ENCODE measurements at regions not wholly inside any gene's neighbourhood (a gene's known extent, or its start where the extent isn't known, plus 50 kb on each side); places are given as distances from the start of the nearest gene placed in this dataset.
"Not testable (repeated sequence)": the region's sequence is repeated elsewhere in the genome, so short reads cannot be mapped to it uniquely, and the experiment has no call there.

DNA sequence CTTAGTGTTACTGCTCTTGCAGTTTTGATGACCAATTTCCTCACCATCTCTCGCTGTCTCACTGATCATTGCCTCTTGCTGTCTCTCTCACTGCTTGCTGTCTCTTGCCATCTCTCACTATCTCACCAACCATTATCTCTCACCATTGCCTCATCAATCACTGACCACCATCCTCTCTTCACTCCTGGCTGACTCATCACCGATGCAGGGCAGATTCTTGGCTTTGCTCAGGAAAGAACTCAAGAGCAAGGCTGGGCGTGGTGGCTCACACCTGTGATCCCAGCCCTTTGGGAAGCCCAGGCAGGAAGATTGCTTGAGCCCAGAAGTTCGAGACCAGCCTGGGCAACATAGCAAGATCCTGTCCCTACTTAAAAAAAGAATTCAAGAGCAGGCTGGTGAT is 66.3 kb upstream of the SYN3 start:
- H3K27ac ChIP-seq (ENCODE audit: low read depth in 1 of 2, low read length in 2 of 2) = no peak overlapping the region
- H3K27me3 ChIP-seq (ENCODE audit: control insufficient read depth in 1 of 2, insufficient read depth in 2 of 2, low read length in 1 of 2) = no peaks in the 10 kb centered on the region
- no peaks in the 10 kb centered on the region for H3K4me1 ChIP-seq (ENCODE audit: control insufficient read depth in 1 of 2, insufficient read depth in 2 of 2, low read length in 2 of 2)
- no peak for DNase-seq
- WGBS, 2 donors = 80 to 88% methylated on average over 4 of the region's 4 CpGs
- ATAC-seq (ENCODE audit: low FRiP score) = no peak
- no peaks in the 10 kb centered on the region for H3K9me3 ChIP-seq (ENCODE audit: control insufficient read depth, low read length)
- intact Hi-C loops (cut with DNase I) = no loop called here
- H3K36me3 ChIP-seq (ENCODE audit: control insufficient read depth in 1 of 2, insufficient read depth in 2 of 2, low read length in 1 of 2) = no peaks in the 10 kb centered on the region
- no peak overlapping the region for H3K4me3 ChIP-seq (ENCODE audit: low read length in 2 of 2)

DNA sequence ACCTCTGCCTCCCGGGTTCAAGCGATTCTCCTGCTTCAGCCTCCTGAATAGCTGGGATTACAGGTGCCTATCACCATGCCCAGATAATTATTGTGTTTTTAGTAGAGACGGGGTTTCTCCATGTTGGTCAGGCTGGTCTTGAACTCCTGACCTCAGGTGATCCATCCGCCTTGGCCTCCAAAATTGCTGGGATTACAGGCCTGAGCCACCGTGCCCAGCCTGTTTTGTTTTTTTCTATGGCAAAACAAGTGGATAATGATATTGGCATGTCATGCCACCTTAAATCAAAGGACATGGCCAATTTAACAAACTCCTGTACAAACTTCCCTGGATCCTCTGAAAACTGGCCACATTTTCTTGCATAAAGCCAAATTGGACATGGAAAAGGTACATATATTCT is 64.3 kb upstream of the SYN3 start:
- ATAC-seq (ENCODE audit: low FRiP score); H3K27me3 ChIP-seq (ENCODE audit: control insufficient read depth in 1 of 2, insufficient read depth in 2 of 2, low read length in 1 of 2); H3K4me3 ChIP-seq (ENCODE audit: low read length in 2 of 2); H3K9me3 ChIP-seq (ENCODE audit: control insufficient read depth, low read length); H3K36me3 ChIP-seq (ENCODE audit: control insufficient read depth in 1 of 2, insufficient read depth in 2 of 2, low read length in 1 of 2); H3K27ac ChIP-seq (ENCODE audit: low read depth in 1 of 2, low read length in 2 of 2); H3K4me1 ChIP-seq (ENCODE audit: control insufficient read depth in 1 of 2, insufficient read depth in 2 of 2, low read length in 2 of 2); intact Hi-C loops (cut with DNase I); DNase-seq: not testable (repeated sequence)
- WGBS, 2 donors = 89% methylated on average over 5 of the region's 5 CpGs

DNA sequence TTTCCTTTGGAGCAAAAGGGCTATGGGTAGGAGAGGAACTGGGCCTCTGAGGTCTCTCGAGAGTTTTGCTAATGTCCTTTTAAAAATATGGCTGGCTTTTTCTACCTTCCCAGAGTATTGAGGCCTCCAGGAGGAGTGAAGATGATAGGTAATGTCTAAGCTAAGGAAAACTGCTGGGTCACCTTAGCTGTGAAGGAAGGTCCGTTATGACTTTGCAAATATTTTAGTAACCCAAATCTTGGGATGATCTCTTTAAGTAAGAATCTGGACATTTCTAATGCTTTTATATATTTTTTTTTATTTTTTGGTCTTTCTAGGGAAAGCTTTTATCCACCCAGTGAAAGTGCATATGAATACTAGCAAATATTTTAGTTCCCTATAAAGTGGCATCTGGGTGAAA is 60.9 kb upstream of the SYN3 start:
- no peaks in the 10 kb centered on the region for H3K36me3 ChIP-seq (ENCODE audit: control insufficient read depth in 1 of 2, insufficient read depth in 2 of 2, low read length in 1 of 2)
- ATAC-seq (ENCODE audit: low FRiP score) (no peak), DNase-seq (no peak)
- intact Hi-C loops (cut with DNase I) = no loop called here
- 78 to 79% methylated on average over 2 of the region's 2 CpGs for WGBS, 2 donors
- H3K27ac ChIP-seq (ENCODE audit: low read depth in 1 of 2, low read length in 2 of 2) = no peak overlapping the region
- H3K27me3 ChIP-seq (ENCODE audit: control insufficient read depth in 1 of 2, insufficient read depth in 2 of 2, low read length in 1 of 2) = no peaks in the 10 kb centered on the region
- H3K4me3 ChIP-seq (ENCODE audit: low read length in 2 of 2) = no peak overlapping the region
- no peaks in the 10 kb centered on the region for H3K9me3 ChIP-seq (ENCODE audit: control insufficient read depth, low read length)
- no peaks in the 10 kb centered on the region for H3K4me1 ChIP-seq (ENCODE audit: control insufficient read depth in 1 of 2, insufficient read depth in 2 of 2, low read length in 2 of 2)

DNA sequence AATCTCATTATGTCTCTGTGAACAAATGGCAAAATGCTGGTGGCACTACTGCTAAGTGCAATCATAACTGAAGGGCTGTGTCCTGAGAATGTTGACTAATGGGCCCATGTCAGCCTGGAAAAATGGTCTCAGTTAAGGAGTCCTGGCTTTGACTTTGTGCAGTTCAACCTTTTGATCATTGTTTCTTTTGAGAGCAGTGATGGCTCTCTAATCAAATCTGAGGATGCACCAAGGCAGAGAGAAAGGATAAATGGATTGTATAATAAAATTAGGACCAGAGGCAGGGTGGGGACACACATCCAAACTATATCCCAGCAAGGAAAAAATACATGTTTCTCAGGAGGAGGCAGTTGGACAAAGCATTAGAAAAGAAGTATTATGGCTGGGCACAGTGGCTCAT is 59.6 kb upstream of the SYN3 start:
- DNase-seq (no peak), ATAC-seq (ENCODE audit: low FRiP score) (no peak)
- no peak overlapping the region for H3K4me3 ChIP-seq (ENCODE audit: low read length in 2 of 2)
- no peaks in the 10 kb centered on the region for H3K27me3 ChIP-seq (ENCODE audit: control insufficient read depth in 1 of 2, insufficient read depth in 2 of 2, low read length in 1 of 2)
- H3K4me1 ChIP-seq (ENCODE audit: control insufficient read depth in 1 of 2, insufficient read depth in 2 of 2, low read length in 2 of 2) = no peaks in the 10 kb centered on the region
- H3K9me3 ChIP-seq (ENCODE audit: control insufficient read depth, low read length) = no peaks in the 10 kb centered on the region
- intact Hi-C loops (cut with DNase I) = no loop called here
- no peaks in the 10 kb centered on the region for H3K36me3 ChIP-seq (ENCODE audit: control insufficient read depth in 1 of 2, insufficient read depth in 2 of 2, low read length in 1 of 2)
- H3K27ac ChIP-seq (ENCODE audit: low read depth in 1 of 2, low read length in 2 of 2) = no peak overlapping the region

DNA sequence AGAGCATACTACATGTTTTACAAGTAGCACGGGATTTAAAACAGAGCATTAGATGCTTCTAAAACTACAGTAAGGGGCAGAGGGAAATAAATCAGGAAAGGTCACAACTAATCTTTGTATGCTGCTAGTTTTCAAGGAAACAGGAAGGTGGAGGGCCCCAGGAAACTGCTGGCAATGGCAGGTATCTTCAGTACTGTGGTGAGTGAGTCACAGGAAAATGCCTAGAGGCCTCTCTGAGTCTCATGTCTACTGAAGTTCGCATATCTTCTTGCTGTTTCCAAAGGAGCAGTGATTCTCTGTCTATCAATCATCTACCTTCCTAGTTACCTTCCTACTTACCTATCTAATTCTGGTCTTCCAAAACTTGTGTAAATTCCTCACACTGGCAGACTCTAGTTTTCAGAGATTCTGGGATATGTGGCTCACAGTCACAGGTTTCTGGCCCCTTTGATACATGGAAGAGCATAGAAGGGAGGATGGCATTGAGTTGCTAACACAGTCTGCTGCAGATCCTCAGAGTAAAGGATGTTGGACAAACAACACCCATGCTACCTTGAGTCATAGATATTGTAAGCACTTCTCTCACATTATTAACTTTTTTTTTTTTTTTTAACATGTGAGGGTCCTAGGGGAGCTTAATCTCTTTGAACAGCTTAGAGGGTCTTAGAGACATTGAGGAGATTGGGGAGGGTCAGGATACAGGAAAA is 58.8 kb upstream of the SYN3 start:
- H3K4me3 ChIP-seq (ENCODE audit: low read length in 2 of 2) = no peak overlapping the region
- no peaks in the 10 kb centered on the region for H3K4me1 ChIP-seq (ENCODE audit: control insufficient read depth in 1 of 2, insufficient read depth in 2 of 2, low read length in 2 of 2)
- ATAC-seq (ENCODE audit: low FRiP score) (no peak), DNase-seq (no peak)
- intact Hi-C loops (cut with DNase I) = no loop called here
- H3K27ac ChIP-seq (ENCODE audit: low read depth in 1 of 2, low read length in 2 of 2) = no peak overlapping the region
- no peaks in the 10 kb centered on the region for H3K27me3 ChIP-seq (ENCODE audit: control insufficient read depth in 1 of 2, insufficient read depth in 2 of 2, low read length in 1 of 2)
- no peaks in the 10 kb centered on the region for H3K36me3 ChIP-seq (ENCODE audit: control insufficient read depth in 1 of 2, insufficient read depth in 2 of 2, low read length in 1 of 2)
- WGBS, 2 donors = 67 to 74% methylated on average over 2 of the region's 2 CpGs
- H3K9me3 ChIP-seq (ENCODE audit: control insufficient read depth, low read length) = no peaks in the 10 kb centered on the region

DNA sequence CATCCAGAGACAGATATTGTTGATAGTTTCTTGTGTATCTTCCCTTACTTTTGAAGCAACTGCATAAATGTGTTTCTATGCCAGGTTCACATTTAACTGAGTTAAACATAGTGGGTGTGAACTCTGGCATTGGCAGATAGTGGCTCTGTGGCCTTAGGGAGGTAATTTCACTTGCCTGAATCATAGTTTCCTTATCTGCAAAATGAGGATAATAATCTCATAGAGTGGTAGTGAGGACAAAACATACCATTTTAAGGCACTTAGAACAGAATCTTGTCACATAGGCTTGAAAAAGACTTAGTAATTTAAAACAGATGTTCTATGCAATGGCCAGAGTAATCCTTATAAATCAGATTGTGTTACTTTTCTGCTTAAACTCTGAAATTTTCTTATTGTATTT is 56.4 kb upstream of the SYN3 start:
- Histone ChIP-seq H3K27me3 (ENCODE audit: control insufficient read depth in 1 of 2, insufficient read depth in 2 of 2, low read length in 1 of 2) (no peaks in the 10 kb centered on the region), H3K4me3 (ENCODE audit: low read length in 2 of 2) (no peak overlapping the region), H3K4me1 (ENCODE audit: control insufficient read depth in 1 of 2, insufficient read depth in 2 of 2, low read length in 2 of 2) (no peaks in the 10 kb centered on the region), H3K36me3 (ENCODE audit: control insufficient read depth in 1 of 2, insufficient read depth in 2 of 2, low read length in 1 of 2) (no peaks in the 10 kb centered on the region), H3K9me3 (ENCODE audit: control insufficient read depth, low read length) (no peaks in the 10 kb centered on the region), H3K27ac (ENCODE audit: low read depth in 1 of 2, low read length in 2 of 2) (no peak overlapping the region)
- no peak for DNase-seq
- intact Hi-C loops (cut with DNase I) = no loop called here
- ATAC-seq (ENCODE audit: low FRiP score) = no peak

DNA sequence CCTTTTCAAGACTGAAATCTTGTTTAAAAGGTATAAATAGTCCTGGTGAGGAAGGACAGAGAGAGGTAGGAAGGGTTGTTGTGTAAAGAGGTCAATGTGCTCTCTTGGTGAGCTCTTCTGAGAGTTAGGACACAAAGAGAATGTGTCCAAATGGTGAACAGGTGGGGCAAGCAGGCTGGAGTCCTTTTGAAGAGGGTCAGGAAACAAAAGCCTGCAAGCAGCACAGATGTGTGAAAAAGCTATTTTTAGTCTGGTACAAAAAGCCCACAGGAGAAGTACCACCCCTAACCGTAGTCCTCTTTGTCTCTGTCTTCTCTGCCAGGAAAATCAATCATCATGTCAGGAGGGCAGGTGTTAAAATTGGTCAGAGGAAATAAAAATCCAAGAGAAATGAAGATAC is 54.4 kb upstream of the SYN3 start:
- Histone ChIP-seq H3K4me3 (ENCODE audit: low read length in 2 of 2) (no peak overlapping the region), H3K36me3 (ENCODE audit: control insufficient read depth in 1 of 2, insufficient read depth in 2 of 2, low read length in 1 of 2) (no peaks in the 10 kb centered on the region), H3K27me3 (ENCODE audit: control insufficient read depth in 1 of 2, insufficient read depth in 2 of 2, low read length in 1 of 2) (no peaks in the 10 kb centered on the region), H3K9me3 (ENCODE audit: control insufficient read depth, low read length) (no peaks in the 10 kb centered on the region), H3K4me1 (ENCODE audit: control insufficient read depth in 1 of 2, insufficient read depth in 2 of 2, low read length in 2 of 2) (no peaks in the 10 kb centered on the region), H3K27ac (ENCODE audit: low read depth in 1 of 2, low read length in 2 of 2) (no peak overlapping the region)
- intact Hi-C loops (cut with DNase I) = no loop called here
- no peak for ATAC-seq (ENCODE audit: low FRiP score)
- no peak for DNase-seq
- 5 to 6% methylated on average over 1 of the region's 1 CpG for WGBS, 2 donors

DNA sequence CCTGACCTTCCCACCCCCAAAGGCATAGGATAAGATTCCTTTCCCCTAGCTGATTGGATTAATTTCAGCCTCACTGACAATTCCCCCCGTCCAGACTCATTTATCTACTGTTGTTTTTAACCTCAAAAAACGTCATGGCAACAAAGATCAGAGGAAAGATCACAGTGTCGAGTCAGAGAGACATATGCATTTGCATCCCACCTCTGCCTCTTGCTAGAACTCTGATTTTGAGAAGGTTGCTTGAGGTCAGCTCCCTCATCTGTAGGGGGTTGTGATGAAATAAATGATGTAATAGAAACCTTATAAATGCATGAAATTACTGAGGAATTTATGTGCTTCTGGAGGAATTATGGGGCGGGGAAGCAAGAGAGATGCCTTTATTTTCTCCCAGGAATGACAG is 53.3 kb upstream of the SYN3 start:
- DNase-seq (no peak), ATAC-seq (ENCODE audit: low FRiP score) (no peak)
- Histone ChIP-seq H3K9me3 (ENCODE audit: control insufficient read depth, low read length) (no peaks in the 10 kb centered on the region), H3K27ac (ENCODE audit: low read depth in 1 of 2, low read length in 2 of 2) (no peak overlapping the region), H3K4me3 (ENCODE audit: low read length in 2 of 2) (no peak overlapping the region), H3K36me3 (ENCODE audit: control insufficient read depth in 1 of 2, insufficient read depth in 2 of 2, low read length in 1 of 2) (no peaks in the 10 kb centered on the region), H3K27me3 (ENCODE audit: control insufficient read depth in 1 of 2, insufficient read depth in 2 of 2, low read length in 1 of 2) (no peaks in the 10 kb centered on the region), H3K4me1 (ENCODE audit: control insufficient read depth in 1 of 2, insufficient read depth in 2 of 2, low read length in 2 of 2) (no peaks in the 10 kb centered on the region)
- intact Hi-C loops (cut with DNase I) = no loop called here
- WGBS, 2 donors = 20 to 21% methylated on average over 4 of the region's 4 CpGs

DNA sequence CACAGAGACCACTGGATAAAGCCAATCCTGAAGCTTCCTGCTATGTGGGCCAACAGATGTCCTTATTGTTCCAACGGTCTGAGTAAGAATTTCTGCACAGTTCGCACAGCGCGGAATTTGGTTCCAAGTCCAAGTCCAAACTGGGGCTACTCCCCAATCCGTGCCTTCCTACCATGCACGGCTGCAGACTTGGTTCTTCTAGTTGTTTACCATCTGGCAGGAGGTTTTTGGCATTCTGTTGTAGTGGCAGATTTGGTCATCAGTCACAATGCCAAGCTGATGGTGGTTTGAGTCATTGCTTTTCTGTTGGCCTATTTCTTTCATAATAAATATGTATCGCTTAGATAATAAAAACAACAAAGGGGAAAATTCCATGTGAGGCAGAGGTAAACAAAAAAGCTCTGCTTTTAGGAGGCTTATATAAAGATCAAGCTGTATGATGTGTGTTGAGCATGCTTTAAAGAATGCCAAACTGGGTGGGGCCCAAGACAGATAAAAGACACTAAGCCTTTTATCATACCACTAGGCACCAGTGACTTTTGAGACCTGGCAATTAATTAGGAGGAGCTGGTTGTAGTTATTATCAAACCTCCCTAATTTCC is 52.5 kb upstream of the SYN3 start:
- no peak overlapping the region for H3K27ac ChIP-seq (ENCODE audit: low read depth in 1 of 2, low read length in 2 of 2)
- ATAC-seq (ENCODE audit: low FRiP score) (no peak), DNase-seq (no peak)
- intact Hi-C loops (cut with DNase I) = no loop called here
- H3K36me3 ChIP-seq (ENCODE audit: control insufficient read depth in 1 of 2, insufficient read depth in 2 of 2, low read length in 1 of 2) = no peaks in the 10 kb centered on the region
- H3K27me3 ChIP-seq (ENCODE audit: control insufficient read depth in 1 of 2, insufficient read depth in 2 of 2, low read length in 1 of 2) = no peaks in the 10 kb centered on the region
- 73 to 74% methylated on average over 7 of the region's 7 CpGs for WGBS, 2 donors
- H3K4me3 ChIP-seq (ENCODE audit: low read length in 2 of 2) = no peak overlapping the region
- no peaks in the 10 kb centered on the region for H3K4me1 ChIP-seq (ENCODE audit: control insufficient read depth in 1 of 2, insufficient read depth in 2 of 2, low read length in 2 of 2)
- H3K9me3 ChIP-seq (ENCODE audit: control insufficient read depth, low read length) = no peaks in the 10 kb centered on the region
